ENCODE measurements at regions not wholly inside any gene's neighbourhood (a gene's known extent, or its start where the extent isn't known, plus 50 kb on each side); places are given as distances from the start of the nearest gene placed in this dataset.

- DNase-seq (no peak), ATAC-seq (no peak)
- H3K4me3 ChIP-seq, result no peak overlapping the region
- no peaks in the 10 kb centered on the region for H3K36me3 ChIP-seq
- no peak for TF ChIP-seq POLR2A (IDR thresholded peaks at IDR 0.05)
- no peak for TF ChIP-seq CTCF (IDR thresholded peaks at IDR 0.05 in 4 of 5, conservative IDR thresholded peaks at IDR 0.05 in 1 of 5)
- peaks cover 0 to 7% (median 2%) of the 10 kb centered on the region in 3 donors for H3K9me3 ChIP-seq
- no peaks in the 10 kb centered on the region for H3K27me3 ChIP-seq
- H3K4me1 ChIP-seq, result no peaks in the 10 kb centered on the region
- H3K27ac ChIP-seq, result no peak overlapping the region
- intact Hi-C loops (cut with DNase I; ENCODE audit: low total_unique reads) (no loop called here), in situ Hi-C loops (cut with MboI; ENCODE audit: low sequenced_read_pairs in 4 of 4) (no loop called here)
Measured at GRCh38 chr1:193333166-193333565, 146.8 kb upstream of the B3GALT2 start.

- in situ Hi-C loops (cut with MboI; ENCODE audit: low sequenced_read_pairs in 4 of 4) (no loop called here), intact Hi-C loops (cut with DNase I; ENCODE audit: low total_unique reads) (no loop called here)
- no peak overlapping the region for H3K27ac ChIP-seq
- H3K27me3 ChIP-seq, result no peaks in the 10 kb centered on the region
- no peaks in the 10 kb centered on the region for H3K9me3 ChIP-seq
- no peak overlapping the region for H3K4me3 ChIP-seq
- no peak for TF ChIP-seq POLR2A (IDR thresholded peaks at IDR 0.05)
- no peaks in the 10 kb centered on the region for H3K36me3 ChIP-seq
- DNase-seq, result no peak
- no peak for ATAC-seq
- H3K4me1 ChIP-seq, result no peaks in the 10 kb centered on the region
Measured at GRCh38 chr1:193326296-193326695, 139.9 kb upstream of the B3GALT2 start.

GRCh38 chr1:193325771-193326170, 139.4 kb upstream of the B3GALT2 start:
- no peaks in the 10 kb centered on the region for H3K36me3 ChIP-seq
- in situ Hi-C loops (cut with MboI; ENCODE audit: low sequenced_read_pairs in 4 of 4) (no loop called here), intact Hi-C loops (cut with DNase I; ENCODE audit: low total_unique reads) (no loop called here)
- TF ChIP-seq CTCF (IDR thresholded peaks at IDR 0.05 in 4 of 5, conservative IDR thresholded peaks at IDR 0.05 in 1 of 5) (no peak), POLR2A (IDR thresholded peaks at IDR 0.05) (no peak)
- no peaks in the 10 kb centered on the region for H3K27me3 ChIP-seq
- DNase-seq (no peak), ATAC-seq (no peak)
- H3K4me3 ChIP-seq, result no peak overlapping the region
- H3K9me3 ChIP-seq, result no peaks in the 10 kb centered on the region
- H3K27ac ChIP-seq, result no peak overlapping the region
- no peaks in the 10 kb centered on the region for H3K4me1 ChIP-seq

- intact Hi-C loops (cut with DNase I; ENCODE audit: low total_unique reads) (no loop called here), in situ Hi-C loops (cut with MboI; ENCODE audit: low sequenced_read_pairs in 4 of 4) (no loop called here)
- DNase-seq (no peak), ATAC-seq (no peak)
- Histone ChIP-seq H3K4me1 (no peaks in the 10 kb centered on the region), H3K9me3 (no peaks in the 10 kb centered on the region), H3K4me3 (no peak overlapping the region), H3K27me3 (no peaks in the 10 kb centered on the region), H3K36me3 (no peaks in the 10 kb centered on the region), H3K27ac (no peak overlapping the region)
- TF ChIP-seq CTCF (IDR thresholded peaks at IDR 0.05 in 4 of 5, conservative IDR thresholded peaks at IDR 0.05 in 1 of 5) (no peak), POLR2A (IDR thresholded peaks at IDR 0.05) (no peak)
Measured at GRCh38 chr1:193325042-193325441, 138.6 kb upstream of the B3GALT2 start.

GRCh38 chr1:193322211-193322610, 135.8 kb upstream of the B3GALT2 start:
- no peak for ATAC-seq
- H3K27ac ChIP-seq, result no peak overlapping the region
- H3K4me1 ChIP-seq, result no peaks in the 10 kb centered on the region
- no peaks in the 10 kb centered on the region for H3K27me3 ChIP-seq
- no peak overlapping the region for H3K4me3 ChIP-seq
- intact Hi-C loops (cut with DNase I; ENCODE audit: low total_unique reads), result no loop called here
- H3K36me3 ChIP-seq, result no peaks in the 10 kb centered on the region
- TF ChIP-seq POLR2A (IDR thresholded peaks at IDR 0.05), result no peak
- no peak for TF ChIP-seq CTCF (IDR thresholded peaks at IDR 0.05 in 4 of 5, conservative IDR thresholded peaks at IDR 0.05 in 1 of 5)
- no peaks in the 10 kb centered on the region for H3K9me3 ChIP-seq
- no peak for DNase-seq
- in situ Hi-C loops (cut with MboI; ENCODE audit: low sequenced_read_pairs in 4 of 4), result no loop called here
